Central memory CD4-positive, alpha-beta T cell (primary cell): ENCODE measurements at regions not wholly inside any gene's neighbourhood (a gene's known extent, or its start where the extent isn't known, plus 50 kb on each side); places are given as distances from the start of the nearest gene placed in this dataset.

ENCODE experiments used
- DNase-seq: peaks from one replicate; pipeline ENCODE4 v3.0.0; 2022

DNA sequence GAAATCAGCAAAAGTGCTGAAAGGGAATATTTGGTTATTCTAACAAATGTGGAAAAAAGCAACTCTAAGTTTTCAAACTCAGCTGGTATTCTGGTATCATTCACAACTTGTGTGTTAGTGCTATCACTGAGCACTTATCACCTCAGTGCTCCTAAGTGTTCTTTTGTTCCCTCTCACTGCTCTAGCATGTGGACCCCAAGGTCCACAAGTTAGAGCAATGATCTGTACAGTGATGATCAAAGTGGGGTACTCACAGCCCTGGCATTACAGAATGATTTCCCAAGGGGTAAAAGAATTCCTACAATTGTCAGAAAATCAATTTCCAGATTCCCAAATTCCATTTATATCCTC is 575.0 kb downstream of the DIAPH3 start:
- no peak for DNase-seq

DNA sequence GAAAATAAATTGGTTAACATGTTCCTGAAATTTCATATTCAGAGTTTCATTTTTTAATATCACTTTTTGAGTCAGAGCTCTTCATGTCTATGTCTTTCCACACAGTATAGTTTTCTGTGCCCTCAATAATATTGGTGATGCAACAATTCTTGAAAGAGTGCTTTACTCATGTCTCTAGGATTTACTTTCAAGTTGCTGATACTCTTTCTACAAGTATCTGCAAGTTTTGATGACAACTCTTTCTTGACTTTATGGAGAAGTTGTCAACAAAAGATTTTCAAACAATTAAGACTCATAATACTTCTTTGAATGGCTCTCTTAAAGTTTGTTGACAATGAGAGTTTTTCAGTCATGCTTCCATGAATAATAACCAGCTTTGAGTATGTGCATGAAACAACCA is 561.7 kb downstream of the DIAPH3 start:
- DNase-seq = no peak

DNA sequence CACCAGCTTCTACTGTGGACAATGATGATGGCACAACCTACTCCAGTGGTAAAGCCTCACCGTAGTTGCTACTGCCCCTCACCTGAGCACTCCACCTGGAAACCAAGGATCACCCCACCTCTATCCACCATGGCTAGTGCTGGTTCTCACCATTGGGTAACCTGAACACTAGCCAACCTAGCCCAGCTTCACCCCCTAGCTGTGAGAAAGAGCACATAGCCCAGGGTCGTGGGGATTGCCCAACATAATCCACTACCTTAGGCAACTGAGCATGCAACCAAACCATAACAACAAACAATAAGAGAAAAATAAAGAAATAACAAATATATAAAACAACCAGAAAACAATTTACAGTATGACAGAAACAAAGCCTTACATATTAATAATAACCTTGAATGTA is 560.1 kb downstream of the DIAPH3 start:
- no peak for DNase-seq

DNA sequence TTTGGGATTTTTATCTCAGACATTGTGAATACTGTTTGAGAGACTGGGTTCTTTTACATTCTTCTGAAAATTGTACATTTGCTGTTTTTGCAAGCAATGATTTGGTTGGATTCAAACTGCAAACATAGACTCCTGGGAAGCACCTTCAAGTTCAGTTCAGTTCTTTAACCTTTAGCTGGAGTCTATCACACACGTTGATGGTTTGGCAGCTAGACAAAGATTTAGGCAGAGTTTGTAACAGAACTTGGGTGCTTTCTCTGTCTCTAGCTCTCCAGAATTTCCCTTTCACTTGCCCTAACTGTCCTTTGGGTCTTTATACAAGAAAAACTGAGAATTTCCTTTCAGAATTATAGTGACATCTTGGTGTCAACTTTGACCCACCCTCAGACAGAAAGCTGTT is 556.6 kb downstream of the DIAPH3 start:
- no peak for DNase-seq

DNA sequence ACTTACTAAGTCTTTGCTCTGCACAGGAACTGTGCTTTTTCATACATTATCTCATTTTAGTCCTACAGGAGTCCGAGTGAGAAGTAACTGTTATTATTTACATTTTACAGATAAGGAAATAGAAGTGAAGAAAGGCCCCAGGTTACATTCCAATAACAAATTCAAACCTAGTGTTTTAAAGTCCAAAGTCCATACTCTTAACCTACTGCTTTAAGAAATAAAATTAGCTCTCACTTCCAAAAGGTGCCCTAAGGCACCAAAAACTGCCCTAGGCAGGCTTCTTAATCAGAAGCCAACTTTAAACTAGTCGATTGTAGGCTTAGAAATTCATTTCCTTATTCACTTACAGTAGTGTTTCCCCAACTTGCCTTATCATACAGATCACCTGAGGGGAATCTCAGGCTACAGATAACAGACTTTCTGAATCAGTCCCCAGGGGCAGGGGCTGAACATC is 555.9 kb downstream of the DIAPH3 start:
- DNase-seq = no peak

DNA sequence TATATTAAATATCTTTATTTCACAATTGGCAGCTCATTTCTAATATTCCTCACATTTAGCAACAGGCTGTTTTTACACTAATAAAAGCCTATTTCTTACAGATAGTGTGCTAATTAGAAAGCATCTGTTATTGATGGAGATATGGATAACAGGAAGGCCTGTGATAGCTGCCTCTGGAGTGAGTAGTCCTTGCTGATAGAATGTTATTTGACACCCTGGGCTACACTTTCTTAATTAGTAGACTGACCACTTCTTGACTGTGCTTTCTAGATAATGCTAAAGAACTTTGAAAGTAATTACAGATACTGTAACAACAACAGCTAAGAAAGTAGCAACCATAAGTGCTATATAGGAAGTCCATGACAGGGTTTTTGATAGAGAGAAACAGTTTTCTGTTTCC is 554.3 kb downstream of the DIAPH3 start:
- DNase-seq = no peak
